Retina (tissue), 1 donor: ENCODE measurements at regions not wholly inside any gene's neighbourhood (a gene's known extent, or its start where the extent isn't known, plus 50 kb on each side); places are given as distances from the start of the nearest gene placed in this dataset.

ENCODE experiments used
- DNase-seq: peaks from one replicate; pipeline ENCODE4 v3.0.0-alpha.2; 2016

- no peak for DNase-seq
Observed at GRCh38 chr11:134716582-134716981, 304.5 kb upstream of the B3GAT1 start.

- no peak for DNase-seq
Observed at GRCh38 chr11:134714021-134714656, 302.1 kb upstream of the B3GAT1 start.

DNA sequence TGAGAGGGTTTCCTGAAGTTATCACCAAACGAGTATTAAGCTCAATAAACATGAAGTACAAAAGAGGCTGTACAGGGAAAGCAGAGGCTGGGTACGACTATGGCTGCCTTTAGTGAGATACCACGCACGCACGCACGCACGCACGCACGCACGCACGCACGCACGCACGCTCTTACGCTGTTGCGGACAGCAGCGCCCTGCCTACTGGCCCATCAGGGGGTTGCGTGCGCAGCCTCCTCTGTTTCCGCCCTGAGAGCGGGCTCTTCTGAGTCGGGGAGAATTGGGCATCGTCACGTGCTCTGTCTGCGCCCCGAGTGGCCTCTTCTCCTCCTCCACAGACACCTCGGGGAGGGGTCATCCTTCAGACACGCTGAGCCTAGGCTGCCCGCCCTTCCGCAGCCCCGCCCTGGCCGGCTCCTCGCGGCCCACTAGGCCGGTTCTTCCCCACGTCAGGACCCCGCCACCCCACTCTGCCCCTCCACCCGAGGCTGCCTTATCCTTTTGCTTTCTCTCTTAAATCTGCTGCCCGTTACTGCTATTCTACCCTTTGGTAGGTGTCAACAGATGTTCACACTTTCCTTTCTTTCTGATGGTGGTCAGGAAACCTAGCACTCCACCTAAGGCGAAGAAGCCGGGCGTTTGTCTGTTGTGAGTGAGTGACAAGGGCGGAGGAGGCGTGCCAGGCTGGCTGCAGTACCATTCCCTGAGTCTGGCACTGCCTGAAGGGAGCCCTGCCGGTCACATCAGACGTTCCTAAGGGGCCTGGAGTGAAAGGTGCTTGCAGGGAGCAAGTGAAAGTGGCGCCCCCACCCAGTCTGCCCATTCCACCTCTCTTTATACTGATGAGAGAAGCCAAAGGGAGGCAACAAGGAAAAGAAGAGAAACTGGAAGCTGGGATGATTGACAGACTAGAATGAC lies 300.4 kb upstream of the B3GAT1 start:
- no peak for DNase-seq

DNA sequence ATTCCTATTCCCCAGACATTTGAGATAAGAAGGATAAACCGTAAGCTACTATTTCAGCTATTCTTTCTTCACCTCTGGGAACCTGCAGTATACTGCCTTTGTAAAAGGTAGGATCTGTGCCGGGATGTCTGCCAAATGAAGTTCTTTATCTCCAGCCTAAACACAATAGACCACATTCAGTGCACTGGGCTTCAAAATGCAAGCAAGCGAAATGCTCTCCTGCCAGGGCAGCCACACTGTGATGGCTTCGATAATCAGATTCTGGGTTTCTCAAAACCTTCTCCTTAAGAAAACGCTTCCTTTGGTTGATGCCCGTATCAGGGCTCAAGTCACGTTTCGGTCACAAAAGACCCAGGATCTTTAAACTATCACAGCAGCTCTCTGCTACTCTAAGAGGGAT lies 299.5 kb upstream of the B3GAT1 start:
- DNase-seq: no peak

DNA sequence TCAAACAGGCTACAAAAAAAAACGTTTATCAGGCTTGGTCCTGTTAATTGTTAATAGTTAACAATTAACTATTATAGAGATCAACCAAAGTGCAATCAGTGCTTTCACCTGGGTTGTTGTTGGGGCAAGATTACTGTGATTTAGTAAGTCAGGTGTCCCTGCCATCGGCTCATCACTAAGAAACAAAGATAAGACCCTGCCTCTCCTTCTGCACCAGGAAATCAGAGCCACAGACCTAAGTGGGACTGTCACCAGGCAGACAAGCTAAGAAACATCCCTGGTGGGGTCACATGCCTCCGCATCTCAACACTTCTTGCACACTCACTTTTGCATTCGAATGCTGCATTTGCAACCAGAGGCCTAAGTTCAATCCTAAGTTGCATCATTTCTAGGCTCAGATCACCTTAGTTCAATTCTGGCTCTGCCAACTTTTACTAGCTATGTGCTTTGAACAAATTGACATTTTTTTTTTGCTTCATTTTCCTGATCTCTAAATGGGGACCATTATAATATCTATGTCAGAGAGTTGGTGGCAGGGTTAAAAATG lies 298.9 kb upstream of the B3GAT1 start:
- DNase-seq: no peak

- DNase-seq: no peak
Observed at GRCh38 chr11:134705858-134706257, 293.8 kb upstream of the B3GAT1 start.

DNA sequence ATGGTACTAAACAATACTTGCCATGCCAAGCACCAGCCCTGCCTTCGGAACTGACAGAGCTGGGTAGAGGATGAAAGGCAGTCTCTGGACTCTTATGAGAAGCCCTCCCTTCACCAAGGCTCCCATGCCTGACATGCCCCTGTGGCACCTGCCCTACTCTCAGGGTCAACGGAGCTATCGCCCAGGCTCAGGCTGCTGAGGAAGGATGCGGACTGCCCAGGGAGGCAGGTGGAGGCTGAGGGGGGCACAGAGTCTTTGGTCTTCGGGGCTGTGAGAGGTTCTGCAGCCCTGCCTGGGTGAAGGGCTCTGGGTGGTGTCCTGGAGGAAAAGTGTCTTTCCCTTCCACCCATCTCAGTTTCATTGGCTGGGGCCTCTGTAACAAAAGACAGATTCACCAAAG lies 290.8 kb upstream of the B3GAT1 start:
- no peak for DNase-seq

GRCh38 chr11:134701564-134702165 lies 289.6 kb upstream of the B3GAT1 start:
- DNase-seq: no peak

DNA sequence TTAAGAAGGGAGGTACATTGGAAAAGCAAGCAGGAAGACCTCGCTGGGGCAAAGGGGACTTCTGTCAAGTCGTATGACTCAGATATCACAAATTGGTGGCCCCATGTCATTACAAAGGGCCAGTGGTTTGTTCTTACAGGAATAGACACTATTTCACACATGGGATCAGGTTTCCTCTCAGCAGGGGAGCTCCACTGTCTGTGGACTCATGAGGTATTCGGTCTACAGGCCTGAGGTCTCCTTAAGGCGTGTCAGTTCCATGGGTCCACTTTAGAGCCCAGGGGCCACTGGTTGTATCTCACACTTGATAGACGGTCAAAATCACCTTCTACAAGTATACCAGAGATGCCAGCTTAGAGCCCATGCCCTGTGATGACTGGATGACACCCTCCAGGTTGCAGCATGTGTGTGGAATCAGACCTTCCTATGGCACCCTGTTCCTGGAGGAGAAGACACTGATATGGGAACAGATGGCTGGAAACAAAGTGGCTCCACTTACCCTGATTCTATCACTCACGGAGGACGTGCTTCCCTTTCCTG lies 288.1 kb upstream of the B3GAT1 start:
- no peak for DNase-seq

DNA sequence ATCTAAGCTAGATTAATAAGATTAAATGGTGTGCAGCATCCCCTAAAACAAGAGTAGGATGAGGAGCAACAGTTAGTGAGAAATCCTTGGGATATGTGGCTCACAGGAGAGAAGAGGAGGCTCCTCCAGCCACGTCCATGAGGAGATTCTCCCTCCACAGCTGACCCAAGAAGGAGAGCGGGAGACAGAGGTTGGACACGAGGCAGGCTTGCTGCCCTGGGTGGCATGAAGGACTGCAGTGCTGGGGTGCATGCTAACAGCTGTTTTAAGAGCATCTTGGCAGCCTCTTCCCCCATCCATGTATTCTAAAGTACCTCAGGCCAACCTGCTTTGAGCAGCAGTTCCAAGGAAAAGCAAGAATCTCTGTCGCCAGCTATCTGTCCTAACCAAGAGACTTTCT lies 284.4 kb upstream of the B3GAT1 start:
- DNase-seq: no peak

- DNase-seq: no peak
Observed at GRCh38 chr11:134691985-134692384, 279.9 kb upstream of the B3GAT1 start.

DNA sequence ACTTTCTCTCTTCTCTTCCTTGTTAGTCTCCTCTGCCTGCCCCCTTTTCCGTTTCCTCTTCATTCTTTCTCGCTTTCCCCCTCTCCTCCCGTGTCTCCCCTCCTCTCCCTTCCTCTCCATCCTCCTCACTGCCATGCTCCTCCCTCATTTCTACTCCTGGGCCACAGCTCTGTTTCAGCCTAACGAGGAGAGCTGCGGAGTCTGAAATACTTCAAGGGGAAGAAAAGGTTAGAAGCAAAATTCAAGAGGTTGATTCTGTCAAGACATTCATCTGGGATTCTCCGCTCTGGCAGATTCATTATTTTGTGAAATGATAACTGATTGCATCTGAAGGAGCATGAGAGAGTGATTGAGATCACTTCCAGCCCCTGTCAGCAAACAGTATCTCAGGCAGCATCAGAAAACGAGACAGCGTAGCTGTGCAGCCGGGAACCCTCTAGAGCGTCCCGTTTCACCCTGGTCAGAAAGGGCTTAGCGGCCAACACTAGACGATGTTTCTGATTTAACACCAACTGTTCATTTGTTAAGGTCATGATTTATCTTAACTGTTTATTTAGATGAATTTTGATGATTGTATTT lies 279.3 kb upstream of the B3GAT1 start:
- DNase-seq: no peak

GRCh38 chr11:134689886-134690285 lies 277.8 kb upstream of the B3GAT1 start:
- DNase-seq: no peak

GRCh38 chr11:134687548-134687947 lies 275.5 kb upstream of the B3GAT1 start:
- no peak for DNase-seq

- peak; percentile 28 for DNase-seq
Observed at GRCh38 chr11:134686460-134687061, 274.5 kb upstream of the B3GAT1 start.

GRCh38 chr11:134685793-134686380 lies 273.8 kb upstream of the B3GAT1 start:
- DNase-seq: no peak

DNA sequence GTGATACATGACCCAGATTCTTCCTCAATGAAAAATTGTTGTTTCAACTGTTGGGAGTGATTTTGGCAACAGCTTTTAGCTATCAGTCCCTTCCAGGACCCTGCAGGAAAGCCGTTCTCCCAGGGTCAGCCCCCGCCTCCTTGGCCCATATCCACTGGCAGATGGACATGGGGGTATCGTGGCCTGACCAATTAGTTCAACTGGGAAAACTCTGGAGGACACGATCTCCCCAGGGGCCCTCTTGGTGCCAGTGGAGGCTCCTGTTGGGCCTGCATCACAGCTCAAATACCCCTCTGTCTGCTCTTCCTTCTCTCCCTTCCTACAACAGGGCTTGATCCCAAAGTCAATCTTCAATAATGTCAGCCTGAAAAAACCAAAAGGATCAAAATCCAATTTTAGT lies 272.5 kb upstream of the B3GAT1 start:
- no peak for DNase-seq

DNA sequence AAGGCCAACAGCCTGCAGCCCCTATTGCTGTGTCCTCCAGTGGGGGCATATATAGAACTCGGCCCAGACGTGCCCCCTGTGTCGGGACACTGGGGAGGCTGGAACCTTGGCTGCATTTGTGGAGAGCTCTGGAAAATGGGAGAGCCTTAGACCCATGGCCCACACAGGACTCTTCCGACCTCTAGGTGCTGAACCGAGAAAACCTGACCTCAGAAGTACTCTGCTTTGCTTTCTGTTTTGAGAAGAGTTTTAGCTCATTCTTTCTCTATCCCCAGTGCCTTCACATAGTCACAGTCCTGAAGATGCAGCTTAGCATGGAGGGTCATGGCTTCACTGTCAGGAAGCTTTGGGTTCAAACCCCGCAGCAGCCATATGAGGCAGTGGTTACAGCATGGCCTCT lies 271.8 kb upstream of the B3GAT1 start:
- no peak for DNase-seq

DNA sequence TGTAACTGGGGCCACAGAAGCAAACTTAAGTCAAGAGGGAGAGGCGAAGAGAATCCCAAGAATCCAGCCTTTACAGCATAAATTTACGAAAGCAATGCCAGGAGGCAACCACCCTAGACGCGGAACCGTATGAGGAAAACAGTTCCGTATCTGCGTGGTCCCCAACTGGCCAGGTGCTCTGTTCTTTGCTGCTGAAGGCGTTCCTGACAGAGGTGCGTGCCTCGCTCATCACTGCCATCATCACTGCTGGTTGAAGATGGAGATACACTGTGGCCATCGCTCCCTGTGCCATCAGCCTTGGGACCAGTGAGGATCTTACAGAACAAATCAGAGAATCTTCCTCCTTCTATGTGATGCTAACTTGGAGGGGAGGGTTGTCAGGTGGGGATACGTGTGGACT lies 270.5 kb upstream of the B3GAT1 start:
- DNase-seq: no peak

DNA sequence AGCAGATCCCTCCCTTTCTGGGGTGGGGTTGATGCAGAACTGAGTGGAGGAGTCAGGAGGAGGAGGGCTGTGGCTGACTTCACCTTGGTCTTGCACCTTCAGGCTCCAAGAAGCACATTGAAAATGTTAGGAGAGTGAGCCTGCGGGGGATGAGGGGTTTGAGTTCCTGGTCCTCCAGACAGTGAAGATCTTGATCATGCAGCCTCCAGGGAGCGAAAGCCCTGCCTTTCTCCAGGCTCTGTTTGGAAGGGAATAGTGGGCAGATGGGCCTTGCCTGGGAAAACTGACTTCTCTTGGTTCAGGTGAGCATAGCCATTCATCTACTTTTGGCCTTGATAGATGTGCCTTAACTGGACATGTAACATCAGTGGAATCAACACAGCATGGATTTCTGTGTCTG lies 267.6 kb upstream of the B3GAT1 start:
- no peak for DNase-seq

DNA sequence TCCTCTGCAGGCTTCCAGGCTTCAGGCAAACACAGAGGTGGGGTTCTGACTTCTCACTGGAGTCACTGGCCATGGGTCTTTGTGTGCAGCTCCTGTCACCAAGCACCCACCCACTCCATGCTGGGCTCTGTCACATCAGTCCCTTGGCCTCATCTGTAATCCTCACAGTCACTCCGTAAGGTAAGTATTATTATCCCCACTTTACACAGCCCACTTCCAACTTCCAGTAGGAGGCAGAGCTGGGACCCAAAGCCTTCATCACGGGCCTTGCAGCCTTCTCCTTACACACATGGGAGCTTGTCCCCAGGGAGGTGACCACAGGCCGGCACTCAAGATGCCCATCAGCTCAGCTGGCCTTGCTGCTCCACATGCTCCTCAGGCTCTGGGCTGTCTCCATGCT lies 266.7 kb upstream of the B3GAT1 start:
- DNase-seq: no peak

DNA sequence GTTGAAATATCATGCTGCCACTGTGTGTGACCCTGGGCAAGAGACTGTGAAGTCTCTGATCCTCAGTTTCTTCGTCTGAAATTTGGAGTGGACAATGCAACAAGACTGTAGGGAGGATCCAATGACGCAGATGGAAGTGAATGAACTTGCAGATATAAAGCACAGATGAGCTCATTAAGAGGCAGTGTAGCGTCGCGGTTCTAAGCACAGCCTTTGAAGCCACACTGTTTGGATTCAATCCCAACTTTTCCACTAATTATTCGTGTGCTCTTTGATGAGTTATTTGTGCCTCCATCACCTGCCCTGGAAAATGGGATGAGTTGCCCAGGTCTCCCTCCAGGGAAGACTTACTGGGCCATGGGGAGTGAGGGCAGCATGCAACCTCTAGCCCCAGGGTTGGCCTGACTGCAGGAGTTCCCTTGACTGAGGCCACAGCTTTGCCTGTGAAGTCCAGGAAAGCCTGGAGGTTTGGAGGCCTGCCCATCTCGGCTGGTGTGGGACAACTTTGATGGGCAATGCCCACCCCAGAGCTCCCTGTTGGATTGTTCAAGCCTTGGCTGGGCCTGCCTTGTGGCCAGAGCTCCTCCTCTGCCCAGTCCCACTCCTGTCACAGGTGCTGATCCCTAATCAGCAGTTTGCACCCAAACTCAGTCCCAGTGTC lies 266.0 kb upstream of the B3GAT1 start:
- no peak for DNase-seq
